K562 (cell line): ENCODE measurements at regions not wholly inside any gene's neighbourhood (a gene's known extent, or its start where the extent isn't known, plus 50 kb on each side); places are given as distances from the start of the nearest gene placed in this dataset.

ENCODE experiments used
- POLR2AphosphoS5 ChIP-seq: IDR thresholded peaks from 2 replicates; pipeline ENCODE4 v1.6.1; 2011; ENCODE audit warnings: mild to moderate bottlenecking, low read depth, low read length, moderate library complexity; ENCODE audit not compliant: control insufficient read depth, insufficient read depth
- TF ChIP-seq, protein P1 (sequence below): fragments of 450-650 bp; IDR thresholded peaks from 2 replicates; pipeline ENCODE4 v1.6.1; 2016
- TF ChIP-seq, protein P2 (sequence below): fragments of 450-650 bp; IDR thresholded peaks from 2 replicates; pipeline ENCODE4 v1.6.1; 2018; ENCODE audit not compliant: partially characterized antibody

DNA sequence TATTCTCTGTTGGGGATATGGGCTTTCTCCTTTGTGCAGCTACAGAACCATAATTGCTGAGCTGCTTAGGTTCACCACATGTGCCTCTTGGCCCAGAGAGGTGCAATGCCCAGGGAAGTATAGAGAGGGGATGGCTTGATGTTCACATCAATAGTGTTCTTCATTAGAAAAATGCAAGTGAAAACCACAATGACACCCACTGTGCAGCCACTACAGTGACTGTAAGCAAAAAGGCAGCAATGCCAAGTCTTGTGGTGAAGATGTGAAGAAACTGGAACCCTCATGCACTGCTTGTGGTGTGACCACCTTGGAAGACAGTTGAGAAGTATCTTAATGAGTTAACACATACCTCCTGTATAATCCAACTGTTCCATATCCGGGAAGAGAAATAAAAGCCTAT lies 318.9 kb upstream of the ZMIZ1 start:
- TF ChIP-seq, protein P1, sequence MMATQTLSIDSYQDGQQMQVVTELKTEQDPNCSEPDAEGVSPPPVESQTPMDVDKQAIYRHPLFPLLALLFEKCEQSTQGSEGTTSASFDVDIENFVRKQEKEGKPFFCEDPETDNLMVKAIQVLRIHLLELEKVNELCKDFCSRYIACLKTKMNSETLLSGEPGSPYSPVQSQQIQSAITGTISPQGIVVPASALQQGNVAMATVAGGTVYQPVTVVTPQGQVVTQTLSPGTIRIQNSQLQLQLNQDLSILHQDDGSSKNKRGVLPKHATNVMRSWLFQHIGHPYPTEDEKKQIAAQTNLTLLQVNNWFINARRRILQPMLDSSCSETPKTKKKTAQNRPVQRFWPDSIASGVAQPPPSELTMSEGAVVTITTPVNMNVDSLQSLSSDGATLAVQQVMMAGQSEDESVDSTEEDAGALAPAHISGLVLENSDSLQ, result no peak
- TF ChIP-seq POLR2AphosphoS5, result no peak
- TF ChIP-seq, protein P2, sequence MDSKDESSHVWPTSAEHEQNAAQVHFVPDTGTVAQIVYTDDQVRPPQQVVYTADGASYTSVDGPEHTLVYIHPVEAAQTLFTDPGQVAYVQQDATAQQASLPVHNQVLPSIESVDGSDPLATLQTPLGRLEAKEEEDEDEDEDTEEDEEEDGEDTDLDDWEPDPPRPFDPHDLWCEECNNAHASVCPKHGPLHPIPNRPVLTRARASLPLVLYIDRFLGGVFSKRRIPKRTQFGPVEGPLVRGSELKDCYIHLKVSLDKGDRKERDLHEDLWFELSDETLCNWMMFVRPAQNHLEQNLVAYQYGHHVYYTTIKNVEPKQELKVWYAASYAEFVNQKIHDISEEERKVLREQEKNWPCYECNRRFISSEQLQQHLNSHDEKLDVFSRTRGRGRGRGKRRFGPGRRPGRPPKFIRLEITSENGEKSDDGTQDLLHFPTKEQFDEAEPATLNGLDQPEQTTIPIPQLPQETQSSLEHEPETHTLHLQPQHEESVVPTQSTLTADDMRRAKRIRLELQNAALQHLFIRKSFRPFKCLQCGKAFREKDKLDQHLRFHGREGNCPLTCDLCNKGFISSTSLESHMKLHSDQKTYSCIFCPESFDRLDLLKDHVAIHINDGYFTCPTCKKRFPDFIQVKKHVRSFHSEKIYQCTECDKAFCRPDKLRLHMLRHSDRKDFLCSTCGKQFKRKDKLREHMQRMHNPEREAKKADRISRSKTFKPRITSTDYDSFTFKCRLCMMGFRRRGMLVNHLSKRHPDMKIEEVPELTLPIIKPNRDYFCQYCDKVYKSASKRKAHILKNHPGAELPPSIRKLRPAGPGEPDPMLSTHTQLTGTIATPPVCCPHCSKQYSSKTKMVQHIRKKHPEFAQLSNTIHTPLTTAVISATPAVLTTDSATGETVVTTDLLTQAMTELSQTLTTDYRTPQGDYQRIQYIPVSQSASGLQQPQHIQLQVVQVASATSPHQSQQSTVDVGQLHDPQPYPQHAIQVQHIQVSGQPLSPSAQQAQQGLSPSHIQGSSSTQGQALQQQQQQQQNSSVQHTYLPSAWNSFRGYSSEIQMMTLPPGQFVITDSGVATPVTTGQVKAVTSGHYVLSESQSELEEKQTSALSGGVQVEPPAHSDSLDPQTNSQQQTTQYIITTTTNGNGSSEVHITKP, result no peak
